GM12875 (cell line): ENCODE measurements at regions not wholly inside any gene's neighbourhood (a gene's known extent, or its start where the extent isn't known, plus 50 kb on each side); places are given as distances from the start of the nearest gene placed in this dataset.
"Not testable (repeated sequence)": the region's sequence is repeated elsewhere in the genome, so short reads cannot be mapped to it uniquely, and the experiment has no call there.

ENCODE experiments used
- H3K4me3 ChIP-seq: one replicate; pipeline ENCODE4 v1.5.1; 2011; ENCODE audit warnings: low read depth, low read length, control low read depth
- TF ChIP-seq, protein P1 (sequence below): IDR thresholded peaks from 2 replicates; pipeline ENCODE4 v1.5.1; 2011; ENCODE audit warnings: low read depth, mild to moderate bottlenecking, control low read depth, inconsistent platforms, low read length, moderate library complexity, borderline replicate concordance; ENCODE audit not compliant: insufficient read depth

DNA sequence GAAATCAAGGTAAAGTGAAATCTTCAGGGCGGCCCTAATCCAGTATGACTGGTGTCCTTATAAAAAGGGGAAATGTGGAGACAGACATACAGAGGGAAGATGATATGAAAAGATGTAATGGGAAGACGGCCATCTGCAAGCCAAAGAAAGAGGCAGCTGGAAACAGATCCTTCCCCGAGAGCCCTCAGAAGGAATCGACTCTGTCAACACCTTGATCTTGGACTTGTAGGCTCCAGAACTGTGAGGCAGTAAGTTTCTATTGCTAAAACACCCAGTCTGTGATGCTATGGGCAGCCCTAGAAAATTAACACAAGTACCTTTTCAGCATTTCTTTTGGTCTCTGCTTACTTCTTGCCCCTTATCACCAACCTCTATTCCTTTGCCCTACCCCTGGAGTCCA, 174.7 kb upstream of the TPM1 start:
- TF ChIP-seq, protein P1, sequence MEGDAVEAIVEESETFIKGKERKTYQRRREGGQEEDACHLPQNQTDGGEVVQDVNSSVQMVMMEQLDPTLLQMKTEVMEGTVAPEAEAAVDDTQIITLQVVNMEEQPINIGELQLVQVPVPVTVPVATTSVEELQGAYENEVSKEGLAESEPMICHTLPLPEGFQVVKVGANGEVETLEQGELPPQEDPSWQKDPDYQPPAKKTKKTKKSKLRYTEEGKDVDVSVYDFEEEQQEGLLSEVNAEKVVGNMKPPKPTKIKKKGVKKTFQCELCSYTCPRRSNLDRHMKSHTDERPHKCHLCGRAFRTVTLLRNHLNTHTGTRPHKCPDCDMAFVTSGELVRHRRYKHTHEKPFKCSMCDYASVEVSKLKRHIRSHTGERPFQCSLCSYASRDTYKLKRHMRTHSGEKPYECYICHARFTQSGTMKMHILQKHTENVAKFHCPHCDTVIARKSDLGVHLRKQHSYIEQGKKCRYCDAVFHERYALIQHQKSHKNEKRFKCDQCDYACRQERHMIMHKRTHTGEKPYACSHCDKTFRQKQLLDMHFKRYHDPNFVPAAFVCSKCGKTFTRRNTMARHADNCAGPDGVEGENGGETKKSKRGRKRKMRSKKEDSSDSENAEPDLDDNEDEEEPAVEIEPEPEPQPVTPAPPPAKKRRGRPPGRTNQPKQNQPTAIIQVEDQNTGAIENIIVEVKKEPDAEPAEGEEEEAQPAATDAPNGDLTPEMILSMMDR: no peak
- H3K4me3 ChIP-seq: no peak overlapping the region

DNA sequence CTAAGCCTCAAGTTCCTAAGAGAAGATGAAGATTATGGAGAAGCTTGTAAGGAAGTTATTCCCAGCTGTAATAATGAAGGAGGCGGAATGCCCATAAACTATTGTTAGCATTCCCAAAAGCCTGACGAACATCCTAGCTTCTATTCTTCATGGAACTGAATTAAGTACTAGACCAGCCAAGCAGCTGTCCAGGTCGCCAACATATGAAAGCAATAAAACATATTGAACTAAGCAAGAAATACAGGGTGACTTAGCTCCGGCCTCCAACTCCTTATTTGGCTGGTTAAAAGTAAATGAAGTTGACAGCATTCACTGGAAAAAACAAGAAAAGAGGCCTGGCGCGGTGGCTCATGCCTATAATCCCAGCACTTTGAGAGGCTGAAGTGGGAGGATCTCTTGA, 174.0 kb upstream of the TPM1 start:
- TF ChIP-seq, protein P1: no peak
- H3K4me3 ChIP-seq: no peak overlapping the region

GRCh38 chr15:62869116-62869515, 173.4 kb upstream of the TPM1 start:
- TF ChIP-seq, protein P1: no peak
- H3K4me3 ChIP-seq: no peak overlapping the region

- TF ChIP-seq, protein P1: no peak
Observed at GRCh38 chr15:62870216-62870615, 172.3 kb upstream of the TPM1 start.

DNA sequence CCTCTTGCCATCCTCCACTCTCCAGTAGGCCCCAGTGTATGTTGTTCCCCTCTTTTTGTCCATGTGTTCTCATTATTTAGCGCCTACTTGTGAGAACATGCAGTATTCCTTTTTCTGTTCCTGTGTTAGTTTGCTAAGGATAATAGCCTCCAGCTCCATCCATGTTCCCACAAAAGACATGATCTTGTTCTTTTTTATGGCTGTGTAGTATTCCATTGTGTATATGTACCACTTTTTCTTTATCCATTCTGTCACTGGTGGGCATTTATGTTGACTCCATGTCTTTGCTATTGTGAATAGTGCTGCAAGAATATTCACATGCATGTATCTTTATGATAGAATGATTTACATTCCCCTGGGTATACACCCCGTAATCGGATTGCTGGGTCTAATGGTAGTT, 171.8 kb upstream of the TPM1 start:
- not testable (repeated sequence) for H3K4me3 ChIP-seq

More at GRCh38 chr15:62870216-62870615, 172.3 kb upstream of the TPM1 start:
- H3K4me3 ChIP-seq: no peak overlapping the region

DNA sequence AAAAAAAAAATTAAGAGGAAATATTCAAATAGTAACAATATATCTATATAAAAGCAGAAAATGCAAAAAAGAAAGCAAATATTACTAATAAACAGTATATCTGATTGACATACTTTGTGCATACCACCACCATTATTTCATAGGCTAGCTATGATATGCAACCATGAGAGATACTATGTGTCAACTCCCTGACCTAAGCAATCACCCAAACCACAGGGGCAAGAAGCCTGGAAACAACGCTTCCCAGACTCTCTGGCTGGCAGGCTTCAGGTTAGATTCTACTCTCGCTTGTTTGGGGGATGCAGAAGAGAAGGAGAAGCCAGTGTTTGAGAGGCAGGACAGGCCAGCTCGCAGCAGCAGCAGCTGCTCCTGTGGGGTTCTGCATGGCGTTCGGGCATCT, 169.3 kb upstream of the TPM1 start:
- no peak overlapping the region for H3K4me3 ChIP-seq
- TF ChIP-seq, protein P1: no peak

DNA sequence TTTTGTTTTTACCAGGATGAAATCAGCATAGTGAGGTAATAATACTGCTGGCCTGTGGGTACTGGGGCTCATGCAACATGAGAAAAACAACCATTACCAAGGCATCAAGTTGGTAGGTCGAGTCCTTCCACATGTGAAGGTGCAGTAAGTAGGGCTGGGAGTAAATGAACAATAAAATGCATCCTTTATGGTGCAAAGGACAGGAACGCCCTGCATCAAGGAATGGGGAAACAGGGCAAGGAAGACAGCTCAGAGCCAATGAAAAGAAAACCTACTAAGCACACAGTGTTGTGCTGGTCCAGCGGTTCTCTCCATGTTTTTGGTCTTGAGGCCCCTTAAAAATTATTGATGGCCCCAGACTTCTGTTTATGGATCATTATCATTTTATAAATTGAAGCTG, 168.5 kb upstream of the TPM1 start:
- no peak overlapping the region for H3K4me3 ChIP-seq
- TF ChIP-seq, protein P1: no peak
